H1 (cell line): ENCODE measurements at regions not wholly inside any gene's neighbourhood (a gene's known extent, or its start where the extent isn't known, plus 50 kb on each side); places are given as distances from the start of the nearest gene placed in this dataset.

Experiments
- CTCF ChIA-PET: fragments of 300-600 bp; sonication (Branson Sonifier 250); formaldehyde crosslinking; loops from one replicate; lab custom pipeline; 2021; ENCODE audit not compliant: partially characterized antibody; lab: Charles Lee
- POLR2A ChIA-PET: fragments of 300-600 bp; sonication (Branson Sonifier 250); formaldehyde crosslinking; loops from one replicate; lab custom pipeline; 2021; ENCODE audit warnings: inconsistent platforms; ENCODE audit not compliant: partially characterized antibody; lab: Charles Lee
- DNase-seq, 2 experiments: peaks; one replicate each; pipeline versions ENCODE4 v3.0.0 to v3.0.0-alpha.2; 2010 to 2022; ENCODE audit warnings: low spot score in 2 of 2, low read depth in 1 of 2, mixed read lengths in 1 of 2
- FAIRE-seq: peaks from 2 replicates; lab custom pipeline; 2011; peaks lifted over from hg19 to GRCh38; lab: Jason Lieb, UNC
- H2AFZ ChIP-seq: 2 replicates; pipeline ENCODE4 v1.8.1; 2012; ENCODE audit warnings: low read length, inconsistent platforms
- H2AK5ac ChIP-seq: 2 replicates; pipeline ENCODE4 v1.6.1; 2013; ENCODE audit warnings: low read depth, low read length
- H2BK120ac ChIP-seq: replicated peaks from 2 replicates; pipeline ENCODE3; 2013; ENCODE audit warnings: low read depth, low read length, inconsistent platforms
- H2BK12ac ChIP-seq: 2 replicates; pipeline ENCODE4 v1.6.1; 2013; ENCODE audit warnings: low read depth, low read length
- H2BK15ac ChIP-seq: 2 replicates; pipeline ENCODE4 v1.6.1; 2013; ENCODE audit warnings: low read length
- H2BK20ac ChIP-seq: 2 replicates; pipeline ENCODE4 v1.6.1; 2013; ENCODE audit warnings: low read length
- H2BK5ac ChIP-seq: 2 replicates; pipeline ENCODE4 v1.6.1; 2013; ENCODE audit warnings: low read depth, low read length
- H3K14ac ChIP-seq: 2 replicates; pipeline ENCODE4 v1.6.1; 2013; ENCODE audit warnings: inconsistent platforms; ENCODE audit not compliant: insufficient read length
- H3K18ac ChIP-seq: 2 replicates; pipeline ENCODE4 v1.6.1; 2013; ENCODE audit warnings: low read length; ENCODE audit errors: extremely low read depth
- H3K23ac ChIP-seq: 2 replicates; pipeline ENCODE4 v1.6.1; 2013; ENCODE audit warnings: inconsistent platforms; ENCODE audit not compliant: insufficient read length
- H3K23me2 ChIP-seq: 2 replicates; pipeline ENCODE4 v1.6.1; 2013; ENCODE audit warnings: low read depth, low read length
- H3K27ac ChIP-seq: 2 replicates; pipeline ENCODE4 v1.6.1; 2011; ENCODE audit warnings: low read depth, low read length, inconsistent platforms
- H3K27me3 ChIP-seq, 4 experiments: replicated peaks in 1 of 4; 1 replicate in 1 of 4; 2 replicates in 3 of 4; pipeline versions ENCODE4 v1.6.1 to v1.8.1; 2011 to 2013; ENCODE audit warnings: low read length in 3 of 4, mild to moderate bottlenecking in 3 of 4, inconsistent platforms in 2 of 4, mixed read lengths in 2 of 4, moderate library complexity in 1 of 4; ENCODE audit not compliant: control insufficient read depth in 3 of 4, insufficient read depth in 3 of 4; ENCODE audit errors: extremely low read depth in 1 of 4
- H3K36me3 ChIP-seq, 4 experiments: 2 replicates each; pipeline versions ENCODE4 v1.6.1 to v1.8.1; 2011 to 2013; ENCODE audit warnings: mild to moderate bottlenecking in 4 of 4, low read length in 3 of 4, moderate library complexity in 2 of 4, control low read depth in 1 of 4, inconsistent platforms in 1 of 4; ENCODE audit not compliant: insufficient read depth in 4 of 4, control insufficient read depth in 2 of 4
- H3K4ac ChIP-seq: replicated peaks from 2 replicates; pipeline ENCODE3; 2013; ENCODE audit warnings: low read length, low read depth, mixed read lengths, inconsistent platforms; ENCODE audit not compliant: insufficient read length
- H3K4me1 ChIP-seq, 4 experiments: replicated peaks in 1 of 4; 1 replicate in 1 of 4; 2 replicates in 3 of 4; pipeline versions ENCODE4 v1.6.1 to v1.8.1; 2011 to 2013; ENCODE audit warnings: low read length in 3 of 4, inconsistent platforms in 2 of 4, mixed read lengths in 1 of 4; ENCODE audit not compliant: insufficient read depth in 4 of 4, control insufficient read depth in 3 of 4
- H3K4me2 ChIP-seq, 2 experiments: 2 replicates each; pipeline versions ENCODE4 v1.6.1 to v1.8.1; 2011 to 2013; ENCODE audit warnings: low read depth in 2 of 2, low read length in 2 of 2, control low read depth in 1 of 2, inconsistent platforms in 1 of 2, mild to moderate bottlenecking in 1 of 2; ENCODE audit not compliant: insufficient read depth in 1 of 2
- H3K4me3 ChIP-seq, 4 experiments: fragments of 200-600, 300-600 bp in 1 of 4; sonication (generic), shearing (Covaris generic), sonication (Bioruptor Twin) in 1 of 4; 2 replicates each; pipeline versions ENCODE4 v1.5.1 to v1.8.1; 2011 to 2016; ENCODE audit warnings: low read length in 4 of 4, low read depth in 3 of 4, control low read depth in 2 of 4, inconsistent platforms in 2 of 4, mild to moderate bottlenecking in 2 of 4, mixed read lengths in 1 of 4, moderate library complexity in 1 of 4; ENCODE audit not compliant: insufficient read depth in 2 of 4; ENCODE audit errors: extremely low read depth in 1 of 4
- H3K56ac ChIP-seq: replicated peaks from 2 replicates; pipeline ENCODE3; 2013; ENCODE audit warnings: low read depth, mild to moderate bottlenecking, mixed read lengths, low read length, inconsistent platforms; ENCODE audit not compliant: insufficient read length
- H3K79me1 ChIP-seq: 2 replicates; pipeline ENCODE4 v1.6.1; 2013; ENCODE audit warnings: low read depth, low read length, control low read depth
- H3K79me2 ChIP-seq, 2 experiments: 2 replicates each; pipeline versions ENCODE4 v1.6.1 to v1.8.1; 2012 to 2013; ENCODE audit warnings: low read length in 2 of 2, mild to moderate bottlenecking in 2 of 2, inconsistent platforms in 1 of 2; ENCODE audit not compliant: insufficient read depth in 2 of 2, control insufficient read depth in 1 of 2
- H3K9ac ChIP-seq, 4 experiments: replicated peaks in 1 of 4; 1 replicate in 1 of 4; 2 replicates in 3 of 4; pipeline versions ENCODE4 v1.6.1 to v1.8.1; 2011 to 2013; ENCODE audit warnings: low read depth in 3 of 4, low read length in 3 of 4, control low read depth in 2 of 4, mild to moderate bottlenecking in 2 of 4, moderate library complexity in 2 of 4, inconsistent platforms in 1 of 4; ENCODE audit errors: extremely low read depth in 1 of 4
- H3K9me3 ChIP-seq, 2 experiments: 2 replicates each; pipeline versions ENCODE4 v1.6.1 to v1.8.1; 2012 to 2013; ENCODE audit warnings: mild to moderate bottlenecking in 2 of 2, moderate library complexity in 2 of 2, control low read depth in 1 of 2, inconsistent platforms in 1 of 2, low read depth in 1 of 2, low read length in 1 of 2, mixed read lengths in 1 of 2; ENCODE audit not compliant: insufficient read depth in 2 of 2
- H4K20me1 ChIP-seq, 2 experiments: replicated peaks in 1 of 2; 2 replicates each; pipeline versions ENCODE3 to v1.8.1; 2011 to 2013; ENCODE audit warnings: inconsistent platforms in 2 of 2, low read length in 2 of 2, mild to moderate bottlenecking in 1 of 2; ENCODE audit not compliant: insufficient read depth in 2 of 2, control insufficient read depth in 1 of 2
- H4K5ac ChIP-seq: 2 replicates; pipeline ENCODE4 v1.6.1; 2013; ENCODE audit warnings: low read length, low read depth, mixed read lengths, inconsistent platforms; ENCODE audit not compliant: insufficient read length
- H4K8ac ChIP-seq: 2 replicates; pipeline ENCODE4 v1.8.0; 2013; ENCODE audit warnings: mild to moderate bottlenecking, moderate library complexity, low read length, inconsistent platforms; ENCODE audit not compliant: insufficient read depth; ENCODE audit errors: extremely low read depth
- H4K91ac ChIP-seq: replicated peaks from 2 replicates; pipeline ENCODE3; 2013; ENCODE audit warnings: low read length, mixed read lengths, inconsistent platforms; ENCODE audit not compliant: insufficient read length
- JUND ChIP-seq: IDR thresholded peaks from 2 replicates; pipeline ENCODE4 v1.6.1; 2011; ENCODE audit warnings: mild to moderate bottlenecking, improper control_type of control experiment, low read length
- POU5F1 ChIP-seq: IDR thresholded peaks from 2 replicates; pipeline ENCODE4 v1.6.1; 2011; ENCODE audit warnings: low read depth, mild to moderate bottlenecking, low read length, moderate library complexity
- SAP30 ChIP-seq: fragments of 300-600 bp; sonication (generic); IDR thresholded peaks from 2 replicates; pipeline ENCODE4 v1.7.1; 2012; ENCODE audit warnings: low read length, moderate library complexity, mild to moderate bottlenecking, inconsistent platforms; ENCODE audit not compliant: insufficient read depth, insufficient replicate concordance
- SIX5 ChIP-seq: IDR thresholded peaks from 2 replicates; pipeline ENCODE4 v1.6.1; 2011; ENCODE audit warnings: mild to moderate bottlenecking, low read depth, low read length
- SP2 ChIP-seq: IDR thresholded peaks from 2 replicates; pipeline ENCODE4 v1.6.1; 2012; ENCODE audit warnings: mild to moderate bottlenecking, low read length, inconsistent platforms
- WGBS, 2 experiments: shearing (Covaris generic) in 1 of 2; methylation state at CpG; one replicate each; pipeline versions ENCODE4 v1.1.6 to v1.1.7; 2013 to 2015; ENCODE audit warnings: low lambda C conversion rate in 2 of 2, mixed read lengths in 2 of 2, inconsistent platforms in 1 of 2, low coverage in 1 of 2, missing lambda C conversion rate in 1 of 2; ENCODE audit not compliant: insufficient replicate concordance in 2 of 2, insufficient coverage in 1 of 2, insufficient read length in 1 of 2; ENCODE audit errors: extremely low coverage in 1 of 2, missing lambda C conversion rate in 1 of 2; 5-methylcytosine and 5-hydroxymethylcytosine counted together

- no peak for FAIRE-seq
- TF ChIP-seq POU5F1 (no peak), SIX5 (no peak), SP2 (no peak), JUND (no peak), SAP30 (no peak)
- no peak overlapping the region for H4K5ac ChIP-seq
- POLR2A ChIA-PET: interaction anchor here (1.0 kb wide), 1 partner anchor 10 kb away, joined by 4 read pairs; no protein-coding TSS in a partner anchor
- no peaks in the 10 kb centered on the region for H3K79me1 ChIP-seq
- no peak overlapping the region for H3K56ac ChIP-seq
- no peak overlapping the region for H2BK15ac ChIP-seq
- peaks cover 0 to 3% of the 10 kb centered on the region in 2 experiments; a peak in 1 of 4 replicates for H3K9me3 ChIP-seq
- CTCF ChIA-PET: interaction anchor here (1.1 to 1.6 kb wide), 4 partner anchors 10 to 385 kb away, joined by 3 to 5 read pairs (median 4); no protein-coding TSS in a partner anchor
- H3K4ac ChIP-seq: no peak overlapping the region
- no peaks in the 10 kb centered on the region for H3K27me3 ChIP-seq
- H3K23ac ChIP-seq: no peak overlapping the region
- no peak overlapping the region for H3K4me3 ChIP-seq
- no peaks in the 10 kb centered on the region for H3K79me2 ChIP-seq
- H2BK120ac ChIP-seq: no peak overlapping the region
- no peak overlapping the region for H3K27ac ChIP-seq
- H3K4me2 ChIP-seq: no peak overlapping the region
- H2BK12ac ChIP-seq: no peak overlapping the region
- H3K18ac ChIP-seq: no peak overlapping the region
- no peak overlapping the region for H4K91ac ChIP-seq
- no peak overlapping the region for H2AFZ ChIP-seq
- no peak overlapping the region for H3K9ac ChIP-seq
- no peak overlapping the region for H2BK20ac ChIP-seq
- H2BK5ac ChIP-seq: no peak overlapping the region
- WGBS, 2 experiments: 90% methylated on average over 2 of the region's 2 CpGs; no CpG with 5 or more reads in 1 of the 2 experiments
- H4K8ac ChIP-seq: no peak overlapping the region
- H3K14ac ChIP-seq: no peak overlapping the region
- no peaks in the 10 kb centered on the region for H4K20me1 ChIP-seq
- no peaks in the 10 kb centered on the region for H3K4me1 ChIP-seq
- no peaks in the 10 kb centered on the region for H3K23me2 ChIP-seq
- no peak for DNase-seq
- no peak overlapping the region; the same call in 1 of the 2 replicates for H2AK5ac ChIP-seq
- no peaks in the 10 kb centered on the region for H3K36me3 ChIP-seq
These were observed 615.6 kb upstream of the NECTIN3 start for GRCh38 chr3:110456001-110456400.
